ENCODE measurements at regions not wholly inside any gene's neighbourhood (a gene's known extent, or its start where the extent isn't known, plus 50 kb on each side); places are given as distances from the start of the nearest gene placed in this dataset.
A peak's percentile ranks its signal among the peaks of the same experiment; 100 is the strongest.
"Not testable (repeated sequence)": the region's sequence is repeated elsewhere in the genome, so short reads cannot be mapped to it uniquely, and the experiment has no call there.

DNA sequence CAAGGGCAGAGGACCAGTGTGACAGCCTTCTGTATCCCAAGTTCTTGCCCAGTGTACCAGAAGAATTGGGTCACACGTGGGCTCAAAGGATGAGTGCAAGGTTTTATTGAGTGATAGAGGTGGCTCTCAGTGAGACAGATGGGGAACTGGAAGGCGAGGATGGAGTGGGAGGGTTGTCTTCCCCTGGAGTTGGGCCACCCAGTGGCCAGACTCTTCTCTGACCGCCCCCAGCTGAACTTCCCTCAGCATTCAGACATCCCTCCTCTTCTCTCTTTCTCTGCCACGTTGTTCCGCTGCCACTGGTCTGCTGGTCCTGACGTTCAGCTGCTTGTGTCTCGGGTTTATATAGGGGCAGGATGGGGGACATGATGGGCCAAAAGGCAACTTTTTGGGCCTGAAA, 150.1 kb upstream of the IVNS1ABP start:
- no peak for DNase-seq (ENCODE audit: low spot score)

DNA sequence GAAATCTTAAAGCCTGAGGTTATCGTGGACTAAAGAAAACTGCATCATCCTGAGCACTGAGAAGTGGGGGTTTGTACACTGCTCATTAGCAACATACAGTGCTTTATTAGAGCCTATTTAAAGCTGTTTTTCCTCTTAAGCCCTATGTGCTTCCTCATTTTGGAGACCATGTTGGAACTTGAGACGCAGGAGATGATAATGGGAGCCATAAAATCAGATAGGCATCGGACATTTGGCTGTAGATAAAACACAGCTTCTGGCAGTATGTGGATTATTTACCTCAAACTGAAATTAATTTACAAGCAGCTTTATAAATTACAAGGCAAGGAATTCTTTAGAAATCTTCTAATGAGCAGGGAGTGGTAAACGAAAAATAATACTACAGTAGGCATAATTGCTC, 147.7 kb upstream of the IVNS1ABP start:
- DNase-seq (ENCODE audit: low spot score): no peak

DNA sequence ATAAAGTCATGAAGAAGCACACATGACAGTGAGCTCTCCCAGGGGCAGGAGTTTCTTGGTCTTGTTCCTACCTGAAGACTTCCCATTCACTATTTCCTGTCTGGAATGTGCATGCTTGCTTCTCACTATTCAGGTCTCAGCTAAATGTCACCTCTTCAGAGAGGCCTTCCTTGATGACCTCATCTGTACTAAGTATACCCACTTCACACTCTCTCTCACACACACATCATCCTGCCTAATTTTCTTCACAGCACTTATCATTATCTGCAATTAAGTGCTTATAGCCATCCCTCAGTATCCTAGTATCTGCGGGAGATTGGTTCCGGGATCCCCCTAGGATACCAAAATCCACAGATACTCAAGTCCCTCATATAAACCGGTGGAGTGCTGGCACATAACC, 146.4 kb upstream of the IVNS1ABP start:
- no peak for DNase-seq (ENCODE audit: low spot score)

DNA sequence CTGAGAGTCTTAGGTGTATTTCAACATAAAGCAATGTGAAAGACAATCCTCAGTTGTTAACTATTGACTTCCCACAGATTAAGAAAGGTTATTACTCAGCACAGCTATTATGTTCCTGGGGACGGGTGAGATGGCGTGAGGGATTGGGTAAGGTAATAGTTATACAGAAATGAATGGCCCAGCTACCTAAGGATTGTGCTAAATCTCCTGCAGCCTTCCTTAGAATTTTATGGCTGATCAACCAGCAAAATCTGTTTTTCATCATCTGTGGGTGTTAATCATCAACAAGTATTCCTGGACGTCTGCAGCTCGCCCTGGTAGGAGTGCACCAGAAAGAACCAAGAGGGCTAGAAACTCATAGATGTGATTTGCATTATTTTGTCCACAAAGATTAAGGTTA, 146.0 kb upstream of the IVNS1ABP start:
- DNase-seq (ENCODE audit: low spot score): no peak

DNA sequence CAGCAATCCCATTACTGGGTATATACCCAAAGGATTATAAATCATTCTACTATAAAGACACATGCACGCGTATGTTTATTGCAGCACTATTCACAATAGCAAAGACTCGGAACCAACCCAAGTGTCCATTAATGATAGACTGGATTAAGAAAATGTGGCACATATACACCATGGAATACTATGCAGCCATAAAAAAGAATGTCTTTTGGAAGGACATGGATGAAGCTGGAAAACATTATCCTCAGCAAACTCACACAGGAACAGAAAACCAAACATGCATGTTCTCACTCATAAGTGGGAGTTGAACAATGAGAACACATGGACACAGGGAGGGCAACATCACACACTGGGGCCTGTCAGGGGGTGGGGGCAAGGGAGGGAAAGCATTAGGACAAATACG, 143.7 kb upstream of the IVNS1ABP start:
- DNase-seq (ENCODE audit: low spot score): not testable (repeated sequence)

DNA sequence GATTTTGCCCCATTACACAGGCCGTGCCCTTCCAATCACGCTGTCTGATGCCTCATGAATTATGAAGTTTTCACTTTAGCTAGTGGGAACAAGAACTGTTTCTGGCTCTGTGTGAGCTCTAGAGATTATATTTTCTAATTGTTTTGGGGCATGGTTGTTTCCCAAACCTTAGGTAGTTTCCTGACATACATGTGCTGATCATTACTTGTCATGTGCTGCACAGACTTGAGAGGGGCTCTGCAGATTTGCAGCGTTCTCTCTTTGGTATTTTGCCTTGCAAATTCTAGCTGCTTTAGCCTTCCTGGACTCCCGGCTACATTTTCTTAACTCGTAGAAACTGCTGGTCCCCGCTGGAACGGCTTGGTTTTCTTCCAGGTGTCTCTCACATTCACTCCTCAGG, 142.1 kb upstream of the IVNS1ABP start:
- no peak for DNase-seq (ENCODE audit: low spot score)

DNA sequence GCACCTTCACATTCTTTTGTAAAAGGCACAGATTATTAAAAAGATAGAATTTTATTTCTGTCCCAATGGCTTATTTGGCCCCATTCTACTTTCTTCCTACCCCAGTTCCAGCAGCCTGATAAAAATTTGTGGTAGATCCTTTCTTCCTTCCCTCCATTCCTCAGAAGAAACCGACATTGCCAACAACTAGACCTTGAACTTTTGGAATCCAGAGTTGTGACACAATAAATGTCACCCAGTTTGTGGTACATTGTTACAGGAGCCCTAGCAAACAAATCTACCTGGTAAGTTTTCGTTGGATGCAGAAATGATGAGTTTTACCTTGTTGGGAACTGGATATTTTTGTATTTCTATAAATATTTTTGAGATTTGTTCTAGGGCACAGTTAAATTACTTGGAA, 141.6 kb upstream of the IVNS1ABP start:
- no peak for DNase-seq (ENCODE audit: low spot score)

DNA sequence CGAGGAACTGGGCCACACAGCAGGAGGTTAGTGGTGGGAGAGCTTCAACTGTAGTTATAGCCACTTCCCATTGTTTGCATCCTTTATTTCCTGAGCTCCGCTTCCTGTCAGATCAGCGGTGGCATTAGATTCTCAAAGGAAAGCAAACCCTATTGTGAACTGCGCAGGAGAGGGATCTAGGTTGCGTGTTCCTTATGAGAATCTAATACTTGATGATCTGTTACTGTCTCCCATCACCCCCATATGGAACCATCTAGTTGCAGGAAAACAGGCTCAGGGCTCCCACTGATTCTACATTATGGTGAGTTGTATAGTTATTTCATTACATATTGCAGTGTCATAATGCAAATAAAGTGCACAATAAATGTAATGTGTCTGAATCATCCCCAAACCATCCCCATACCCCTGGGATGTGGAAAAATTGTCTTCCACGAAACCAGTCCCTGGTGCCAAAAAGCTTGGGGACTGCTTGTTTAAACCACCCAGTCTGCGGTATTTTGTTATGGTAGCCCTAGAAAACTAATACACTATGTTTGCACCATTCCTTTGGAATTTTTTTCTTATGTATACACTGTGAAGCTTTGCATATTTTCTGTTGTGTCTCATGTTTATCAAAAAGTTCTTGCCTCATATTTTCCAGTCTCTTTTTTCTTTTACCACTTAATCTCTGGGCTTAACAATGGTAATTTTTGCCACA, 136.6 kb upstream of the IVNS1ABP start:
- peak; percentile 22 for DNase-seq (ENCODE audit: low spot score)

DNA sequence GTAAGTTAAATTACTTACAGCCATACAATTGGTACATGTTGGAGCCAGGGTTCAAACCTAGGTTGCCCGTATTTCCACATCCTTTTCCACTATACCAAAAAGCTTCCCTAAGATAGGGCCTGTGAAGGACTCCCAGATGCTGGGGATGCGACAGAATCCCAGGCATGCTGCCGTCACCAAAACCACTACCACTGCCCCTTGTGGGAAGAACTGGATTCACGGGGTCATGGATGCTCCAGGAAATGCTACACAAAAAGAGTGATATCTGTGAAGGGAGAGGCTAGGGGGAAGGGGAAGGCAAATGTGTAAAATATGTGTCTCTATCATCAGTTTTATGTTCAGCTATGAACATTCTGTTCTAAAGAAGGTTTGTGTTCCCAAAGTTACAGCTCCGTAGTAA, 133.9 kb upstream of the IVNS1ABP start:
- no peak for DNase-seq (ENCODE audit: low spot score)

DNA sequence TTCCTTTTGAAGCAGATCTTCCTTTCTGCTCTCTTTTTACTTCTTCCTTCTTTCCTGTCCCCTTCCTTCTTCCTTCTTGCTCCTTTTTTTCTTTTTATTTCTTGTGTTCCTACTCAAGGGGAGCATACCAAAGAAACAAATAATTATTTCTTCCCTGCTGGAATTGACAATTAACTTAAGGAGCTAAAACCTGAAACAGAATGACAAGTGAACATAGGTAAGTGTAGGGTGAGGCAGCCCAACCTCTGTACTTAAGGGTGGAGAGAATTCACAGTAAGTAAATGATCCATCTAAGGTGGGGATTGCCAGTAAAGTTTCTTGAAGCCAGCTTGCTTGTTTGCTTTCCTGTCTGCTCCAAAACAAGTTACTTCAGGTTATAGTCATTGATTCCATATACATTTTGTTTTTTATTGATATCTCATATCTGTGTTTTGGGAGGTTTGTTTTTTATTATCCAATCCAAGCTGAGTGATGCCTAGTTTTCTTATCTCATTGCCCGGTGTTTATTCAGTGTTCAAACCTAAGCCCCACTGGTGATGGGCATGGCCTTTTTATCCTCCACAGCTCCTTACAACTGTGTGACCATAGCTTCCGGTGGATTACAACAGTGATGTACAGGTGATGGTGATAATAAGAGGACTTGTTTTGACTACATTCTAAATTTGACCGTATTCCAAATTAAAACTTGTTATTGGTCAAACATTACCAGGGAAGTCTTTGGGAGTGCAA, 133.2 kb upstream of the IVNS1ABP start:
- no peak for DNase-seq (ENCODE audit: low spot score)

DNA sequence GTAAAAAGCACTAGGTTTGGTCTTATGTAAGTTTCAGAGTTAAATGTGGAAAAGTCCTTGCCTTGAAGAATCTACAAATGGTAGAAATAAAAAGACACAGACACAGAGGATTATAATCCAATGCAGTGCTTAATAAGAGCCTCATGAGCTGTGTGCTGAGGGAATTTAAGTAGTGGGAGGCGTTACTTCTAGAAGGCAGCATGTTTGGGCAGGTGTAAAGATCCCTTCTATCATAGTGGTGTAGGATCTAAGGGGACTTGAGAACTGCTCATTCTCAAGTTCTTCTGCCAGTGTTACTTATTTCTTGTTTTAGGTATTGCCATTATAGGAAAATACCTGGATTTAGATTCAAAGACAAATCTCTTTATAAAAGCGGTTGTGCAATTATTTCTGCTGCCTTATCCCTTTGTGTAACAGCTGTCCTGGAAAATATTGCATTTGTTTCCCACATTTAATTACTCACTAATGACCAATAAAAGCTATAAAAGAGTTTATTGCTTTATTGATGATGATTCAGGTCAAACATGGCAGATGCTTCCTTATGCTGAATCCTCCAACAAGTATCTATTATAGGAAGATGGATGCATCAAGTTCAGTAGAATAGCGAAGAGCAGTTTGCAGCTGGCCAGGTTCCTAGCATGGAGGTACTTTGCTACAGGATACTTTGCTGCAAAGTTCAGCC, 132.5 kb upstream of the IVNS1ABP start:
- DNase-seq (ENCODE audit: low spot score): no peak

DNA sequence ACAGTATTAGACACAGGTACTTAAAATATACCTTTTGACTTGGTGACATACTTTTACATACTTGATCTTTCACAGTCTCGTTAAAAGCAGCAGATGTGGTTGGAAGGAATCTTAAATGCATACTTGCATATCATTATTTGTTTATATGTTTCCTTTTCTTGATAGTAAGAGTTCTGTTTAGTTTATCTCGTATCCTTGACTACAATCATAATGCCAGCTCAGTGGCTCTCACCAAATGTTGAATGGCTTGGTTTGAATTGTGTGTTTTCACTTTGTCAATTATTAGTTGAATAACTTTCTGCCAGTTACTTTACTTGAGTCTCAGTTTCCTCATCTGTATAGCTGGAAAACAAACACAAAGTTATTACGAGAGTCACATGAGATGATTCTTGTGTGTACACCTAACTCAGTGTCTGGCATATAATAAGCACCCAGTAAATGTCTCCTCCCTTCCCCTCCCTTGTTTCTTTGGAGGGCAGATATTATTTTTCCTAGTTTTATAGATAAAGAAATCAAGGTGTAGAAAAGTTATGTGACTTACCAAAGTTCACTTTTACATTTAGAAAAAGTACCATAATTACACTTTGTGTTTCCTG, 131.6 kb upstream of the IVNS1ABP start:
- DNase-seq (ENCODE audit: low spot score): no peak

DNA sequence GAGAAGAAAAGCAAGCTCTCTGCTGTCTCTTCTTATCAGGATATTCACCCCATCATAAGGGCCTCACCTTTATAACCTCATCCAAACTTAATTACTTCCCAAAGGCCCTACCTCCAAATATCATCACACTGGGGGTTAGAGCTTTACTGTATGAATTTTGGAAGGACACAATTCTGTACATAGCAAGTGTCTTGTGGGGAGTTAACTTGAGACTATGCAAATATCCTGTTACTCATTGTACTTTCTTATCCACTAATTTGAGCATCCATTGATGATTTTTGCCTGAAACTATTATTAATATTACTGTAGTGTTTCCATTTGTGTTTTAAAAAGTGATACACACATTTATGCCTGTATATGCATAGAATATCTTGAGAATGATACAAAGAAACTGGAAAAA, 129.1 kb upstream of the IVNS1ABP start:
- no peak for DNase-seq (ENCODE audit: low spot score)

DNA sequence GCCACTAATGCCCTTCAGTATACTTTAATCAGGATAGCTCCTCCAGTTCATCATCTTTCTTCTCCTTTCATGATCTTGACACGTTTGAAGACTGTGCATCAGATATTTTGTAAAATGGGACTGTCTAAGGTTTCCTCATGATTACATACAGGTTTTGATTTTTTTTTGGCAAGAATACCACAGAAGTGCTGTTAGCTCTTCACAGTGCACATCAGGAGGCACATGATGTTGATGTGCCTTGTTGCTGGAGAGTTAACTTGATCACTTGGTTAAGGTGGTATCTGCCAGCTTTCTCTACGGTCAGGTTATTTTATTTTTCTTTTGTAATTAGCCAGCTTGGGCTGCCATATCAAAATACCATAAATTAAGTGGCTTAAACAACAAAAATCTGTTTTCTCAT, 128.6 kb upstream of the IVNS1ABP start:
- DNase-seq (ENCODE audit: low spot score): no peak

DNA sequence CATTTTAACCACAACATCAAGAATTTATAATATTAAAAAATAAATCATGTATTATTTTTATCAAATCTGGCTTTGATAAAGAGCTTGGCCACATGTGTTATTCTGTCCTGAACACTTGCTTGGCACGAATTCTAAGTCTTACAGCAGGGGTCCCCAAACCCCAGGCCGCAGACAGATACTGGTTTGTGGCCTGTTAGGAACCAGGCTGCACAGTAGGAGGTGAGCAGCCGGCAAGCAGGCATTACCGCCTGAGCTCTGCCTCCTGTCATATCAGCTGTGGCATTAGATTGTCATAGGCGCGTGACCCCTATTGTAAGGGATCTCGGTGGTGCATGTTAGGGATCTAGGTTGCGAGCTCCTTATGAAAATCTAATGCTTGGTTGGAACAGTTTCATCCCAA, 127.6 kb upstream of the IVNS1ABP start:
- no peak for DNase-seq (ENCODE audit: low spot score)

DNA sequence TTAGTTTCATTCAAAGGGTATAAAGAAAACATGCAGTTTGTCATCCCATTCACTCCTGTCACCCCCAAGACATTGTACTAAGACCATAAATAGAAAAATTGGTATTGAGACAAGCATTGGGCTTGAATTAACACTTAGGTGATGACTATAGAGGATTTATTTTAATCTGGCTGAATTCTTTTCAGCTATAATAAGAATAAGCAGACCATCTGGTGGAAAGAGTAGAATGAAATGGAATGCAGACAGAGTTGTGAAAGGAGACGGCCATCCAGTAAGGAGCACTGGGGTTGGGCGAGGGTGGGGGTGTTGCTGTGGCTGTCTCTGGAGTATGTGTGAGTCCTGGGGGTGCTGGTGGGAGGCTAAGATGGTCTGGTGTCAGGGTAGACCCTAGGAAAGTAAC, 125.0 kb upstream of the IVNS1ABP start:
- no peak for DNase-seq (ENCODE audit: low spot score)

DNA sequence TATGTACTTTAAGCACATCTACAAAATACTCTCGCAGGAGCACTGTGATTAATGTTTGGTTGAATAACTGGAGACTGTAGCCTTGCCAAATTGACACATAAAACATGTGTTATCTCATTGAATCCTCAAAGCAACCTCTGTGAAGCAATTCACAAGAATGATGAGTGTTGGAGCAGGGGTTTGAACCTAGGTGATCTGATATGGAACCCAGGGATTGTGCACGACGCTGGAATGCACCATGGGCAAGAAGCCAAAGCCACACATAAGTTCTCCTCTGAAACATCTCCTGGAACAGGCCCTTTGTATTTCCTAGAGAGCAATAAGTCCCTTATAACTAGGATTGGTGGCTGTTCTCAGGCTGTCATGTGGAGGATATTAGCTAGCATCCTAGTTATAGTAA, 124.6 kb upstream of the IVNS1ABP start:
- DNase-seq (ENCODE audit: low spot score): peak; percentile 12

DNA sequence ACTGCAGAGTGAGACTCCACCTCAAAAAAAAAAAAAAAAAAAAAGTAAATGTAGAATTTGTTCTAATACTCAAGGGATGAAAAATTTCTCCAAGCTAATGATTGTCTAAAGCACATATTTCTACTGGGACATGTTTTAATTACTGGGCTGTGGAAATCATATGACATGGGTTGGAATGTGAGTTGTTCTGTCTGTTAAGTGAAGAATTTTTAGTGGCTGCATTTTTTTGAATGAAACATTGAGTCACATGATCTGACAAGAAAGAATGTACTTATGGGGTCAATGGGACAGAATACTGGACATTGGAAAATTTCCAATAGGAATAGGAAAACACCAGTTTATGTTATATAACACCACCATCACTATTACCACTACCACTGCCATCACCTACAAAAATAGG, 123.8 kb upstream of the IVNS1ABP start:
- DNase-seq (ENCODE audit: low spot score): no peak

DNA sequence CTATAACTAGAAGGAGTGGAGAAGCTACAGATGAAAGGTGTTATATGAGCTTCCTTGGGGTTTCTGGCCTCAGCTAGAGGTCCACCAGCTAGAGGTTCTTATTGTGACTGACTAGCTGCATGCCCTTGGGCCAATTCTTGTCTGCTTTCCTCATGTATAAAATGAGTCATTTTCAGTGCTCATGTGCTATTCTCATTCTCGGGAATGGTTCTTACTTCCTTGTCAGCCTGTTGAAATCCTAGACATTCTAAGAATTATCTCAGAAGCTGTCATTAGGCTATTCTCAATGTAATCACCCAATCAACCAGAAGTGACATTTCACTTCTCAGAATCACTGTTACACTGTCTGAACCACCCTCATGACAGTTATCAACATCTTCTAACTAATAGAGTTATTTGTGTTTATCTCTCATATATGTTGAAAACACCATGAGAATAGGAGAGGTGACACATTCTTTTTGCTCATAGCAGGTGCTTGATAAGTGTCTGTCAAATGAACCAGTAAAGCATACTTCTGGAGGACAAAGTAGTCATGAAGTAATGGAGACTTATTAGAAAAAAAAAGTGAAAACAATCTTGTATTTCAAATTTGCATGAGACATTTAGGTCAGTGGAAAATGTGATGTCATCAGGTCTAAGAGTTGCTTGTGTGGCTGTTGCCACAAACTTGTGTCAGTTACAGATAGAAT, 122.8 kb upstream of the IVNS1ABP start:
- no peak for DNase-seq (ENCODE audit: low spot score)

DNA sequence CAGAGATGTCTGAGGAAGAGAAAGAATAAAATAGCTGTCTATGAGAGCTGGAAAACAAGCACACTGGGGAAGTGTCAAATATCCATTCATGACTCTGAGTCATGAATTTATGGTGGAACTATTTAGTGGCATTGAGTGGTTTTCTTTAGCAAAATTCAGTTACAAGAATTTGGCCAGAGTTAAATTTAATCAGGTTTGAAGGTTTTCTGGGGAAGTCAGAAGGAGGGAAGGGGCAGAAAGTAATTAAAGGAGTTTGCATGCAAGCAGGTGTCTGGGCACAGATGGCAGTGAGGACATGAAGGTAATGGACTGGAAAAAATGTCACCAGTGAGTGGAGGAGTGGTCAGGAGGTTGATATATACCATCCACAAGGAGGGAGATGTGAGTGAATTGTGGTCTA, 121.9 kb upstream of the IVNS1ABP start:
- no peak for DNase-seq (ENCODE audit: low spot score)

DNA sequence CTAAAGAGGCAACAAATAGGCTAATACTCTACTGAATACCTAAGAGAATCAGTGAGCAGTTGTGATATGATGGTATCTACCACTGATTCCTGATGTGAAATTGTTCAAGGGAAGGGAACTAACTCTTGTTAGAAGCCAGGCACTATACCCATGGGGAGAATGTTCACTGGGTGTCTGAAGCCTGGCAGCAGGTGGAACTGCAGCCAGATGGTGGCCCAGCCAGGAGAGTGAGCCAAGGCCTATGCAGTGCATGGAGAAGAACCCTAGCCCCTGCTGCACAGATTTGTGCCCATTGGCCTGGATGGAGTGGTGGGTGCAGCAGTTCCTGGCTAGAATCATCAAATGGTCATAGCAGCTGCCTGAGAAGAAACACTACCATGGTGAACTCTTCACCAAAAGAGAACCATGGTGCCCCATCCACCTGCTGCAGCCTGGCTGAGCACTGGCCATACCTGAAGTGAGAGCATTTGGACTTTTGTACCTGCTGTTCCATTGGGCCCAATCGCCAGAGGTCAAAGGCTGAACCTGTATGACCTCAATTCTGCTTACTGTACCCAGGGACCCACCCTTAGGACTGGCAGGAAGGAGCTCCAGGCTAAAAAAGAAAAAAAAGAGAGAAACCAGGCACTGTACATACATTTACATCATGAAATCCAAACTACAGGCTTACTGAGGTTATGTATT, 118.8 kb upstream of the IVNS1ABP start:
- no peak for DNase-seq (ENCODE audit: low spot score)

DNA sequence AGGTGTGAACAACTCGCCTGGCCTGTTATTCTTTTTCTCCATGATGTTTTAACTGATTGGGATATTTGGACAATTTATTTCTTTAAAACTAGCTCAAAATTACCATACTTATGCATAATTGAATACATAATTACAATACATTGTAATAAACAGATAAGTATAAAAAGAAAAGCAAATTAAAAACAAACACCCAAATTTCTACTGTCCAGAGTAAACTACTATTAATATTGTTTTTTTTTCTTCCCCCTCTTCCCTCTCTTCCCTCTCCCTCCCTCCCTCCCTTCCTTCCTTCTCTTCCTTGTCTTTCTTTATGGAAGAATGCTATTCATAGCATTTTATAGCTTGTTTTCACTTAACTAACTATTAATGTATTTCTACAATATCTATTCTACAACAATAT, 117.7 kb upstream of the IVNS1ABP start:
- DNase-seq (ENCODE audit: low spot score): no peak

Data from AG08396 (cell line).